ENCODE measurements at regions not wholly inside any gene's neighbourhood (a gene's known extent, or its start where the extent isn't known, plus 50 kb on each side); places are given as distances from the start of the nearest gene placed in this dataset.

GRCh38 chr4:159048166-159048886 lies 54.6 kb upstream of the RAPGEF2 start:
- H3K4me3 ChIP-seq (replicated peaks in 1 of 2; ENCODE audit: low read depth in 2 of 2, low read length in 2 of 2), result peak overlapping the region; percentile 17 to 40
- no peak for TF ChIP-seq CTCF (IDR thresholded peaks at IDR 0.05; ENCODE audit: low read depth, low read length)
- peak; percentile 72 to 86 for DNase-seq (ENCODE audit: low read depth in 2 of 2)

- no peak for TF ChIP-seq CTCF (IDR thresholded peaks at IDR 0.05; ENCODE audit: low read depth, low read length)
- H3K4me3 ChIP-seq (replicated peaks in 1 of 2; ENCODE audit: low read depth in 2 of 2, low read length in 2 of 2), result no peak overlapping the region
- DNase-seq (ENCODE audit: low read depth in 2 of 2), result no peak
These were observed 53.0 kb upstream of the RAPGEF2 start for GRCh38 chr4:159049780-159050375.

- no peak for DNase-seq (ENCODE audit: low read depth in 2 of 2)
- TF ChIP-seq CTCF (IDR thresholded peaks at IDR 0.05; ENCODE audit: low read depth, low read length), result no peak
- no peak overlapping the region for H3K4me3 ChIP-seq (replicated peaks in 1 of 2; ENCODE audit: low read depth in 2 of 2, low read length in 2 of 2)
These were observed 51.4 kb upstream of the RAPGEF2 start for GRCh38 chr4:159051245-159052071.

GRCh38 chr4:159052315-159052714 lies 50.6 kb upstream of the RAPGEF2 start:
- TF ChIP-seq CTCF (IDR thresholded peaks at IDR 0.05; ENCODE audit: low read depth, low read length), result no peak
- H3K4me3 ChIP-seq (replicated peaks in 1 of 2; ENCODE audit: low read depth in 2 of 2, low read length in 2 of 2), result no peak overlapping the region
- DNase-seq (ENCODE audit: low read depth in 2 of 2), result no peak

Measured in cardiac fibroblast (primary cell).